HEK293 (cell line): ENCODE measurements at regions not wholly inside any gene's neighbourhood (a gene's known extent, or its start where the extent isn't known, plus 50 kb on each side); places are given as distances from the start of the nearest gene placed in this dataset.

Source experiments
- CTCF ChIA-PET: fragments of 350-600 bp; formaldehyde crosslinking; extraction: SDS; loops from one replicate; lab custom pipeline; 2021; ENCODE audit warnings: antibody characterized with exemption; lab: Yijun Ruan, JAX
- POLR2A ChIA-PET: fragments of 300-600 bp; formaldehyde crosslinking; extraction: SDS; loops from one replicate; lab custom pipeline; 2020; ENCODE audit warnings: antibody characterized with exemption, inconsistent platforms; lab: Yijun Ruan, JAX
- H3K27ac ChIP-seq: fragments of 200-500 bp; sonication (Bioruptor generic); 2 replicates; pipeline ENCODE4 v1.5.1; 2014; ENCODE audit warnings: low read depth, low read length, control low read depth, inconsistent platforms; ENCODE audit errors: extremely low read depth
- H3K36me3 ChIP-seq, 2 experiments: fragments of 200-500 bp in 1 of 2; sonication (Bioruptor generic) in 1 of 2; 1 replicate in 1 of 2; 2 replicates in 1 of 2; pipeline ENCODE4 v1.5.1; 2014 to 2017; ENCODE audit warnings: inconsistent platforms in 2 of 2, low read length in 2 of 2; ENCODE audit not compliant: control insufficient read depth in 2 of 2, insufficient read depth in 1 of 2
- H3K4me1 ChIP-seq: fragments of 200-500 bp; sonication (Bioruptor generic); 2 replicates; pipeline ENCODE4 v1.5.1; 2014; ENCODE audit warnings: mild to moderate bottlenecking, low read length, inconsistent platforms; ENCODE audit not compliant: control insufficient read depth, insufficient read depth
- H3K4me3 ChIP-seq: 2 replicates; pipeline ENCODE4 v1.5.1; 2011; ENCODE audit warnings: low read depth, mild to moderate bottlenecking, control low read depth, low read length, moderate library complexity
- H3K9me3 ChIP-seq: fragments of 200-500 bp; sonication (Bioruptor generic); 2 replicates; pipeline ENCODE4 v1.5.1; 2014; ENCODE audit warnings: low read depth, low read length, inconsistent platforms; ENCODE audit not compliant: control insufficient read depth, insufficient read depth
- GLI4 ChIP-seq: fragments of 450-650 bp; formaldehyde crosslinking; IDR thresholded peaks from 2 replicates; pipeline ENCODE4 v1.5.1; 2016; ENCODE audit warnings: missing biosample characterization, missing genetic modification characterization
- GLIS1 ChIP-seq: fragments of 450-650 bp; formaldehyde crosslinking; IDR thresholded peaks from 2 replicates; pipeline ENCODE4 v1.5.1; 2016; ENCODE audit warnings: missing biosample characterization, missing genetic modification characterization
- KLF1 ChIP-seq: fragments of 450-650 bp; formaldehyde crosslinking; IDR thresholded peaks from 2 replicates; pipeline ENCODE4 v1.5.1; 2016; ENCODE audit warnings: missing biosample characterization, missing genetic modification characterization
- MZF1 ChIP-seq: fragments of 450-650 bp; formaldehyde crosslinking; IDR thresholded peaks from 2 replicates; pipeline ENCODE4 v1.5.1; 2017; ENCODE audit warnings: missing biosample characterization, missing genetic modification characterization, borderline replicate concordance
- OSR2 ChIP-seq: fragments of 450-650 bp; formaldehyde crosslinking; IDR thresholded peaks from 2 replicates; pipeline ENCODE4 v1.5.1; 2016; ENCODE audit warnings: missing biosample characterization, missing genetic modification characterization
- SCRT2 ChIP-seq: fragments of 450-650 bp; formaldehyde crosslinking; IDR thresholded peaks from 2 replicates; pipeline ENCODE4 v1.5.1; 2016; ENCODE audit warnings: missing biosample characterization, missing genetic modification characterization
- ZFHX2 ChIP-seq: fragments of 450-650 bp; formaldehyde crosslinking; conservative IDR thresholded peaks from 2 replicates; pipeline ENCODE4 v1.5.1; 2016; ENCODE audit warnings: missing biosample characterization, missing genetic modification characterization
- ZFP69B ChIP-seq: fragments of 450-650 bp; formaldehyde crosslinking; IDR thresholded peaks from 2 replicates; pipeline ENCODE4 v1.5.1; 2016; ENCODE audit warnings: missing biosample characterization, missing genetic modification characterization
- ZIC2 ChIP-seq: fragments of 450-650 bp; formaldehyde crosslinking; IDR thresholded peaks from 2 replicates; pipeline ENCODE4 v1.5.1; 2016; ENCODE audit warnings: missing biosample characterization, missing genetic modification characterization
- ZNF19 ChIP-seq: fragments of 450-650 bp; formaldehyde crosslinking; IDR thresholded peaks from 2 replicates; pipeline ENCODE4; 2016; ENCODE audit warnings: missing biosample characterization, missing genetic modification characterization, low read depth
- ZNF266 ChIP-seq: fragments of 450-650 bp; formaldehyde crosslinking; IDR thresholded peaks from 2 replicates; pipeline ENCODE4 v1.5.1; 2016; ENCODE audit warnings: missing biosample characterization, missing genetic modification characterization, low read depth
- ZNF596 ChIP-seq: fragments of 450-650 bp; IDR thresholded peaks from 2 replicates; pipeline ENCODE4 v1.5.0; 2018; ENCODE audit warnings: missing biosample characterization, mild to moderate bottlenecking, missing genetic modification characterization, moderate library complexity
- ZNF610 ChIP-seq: fragments of 450-650 bp; formaldehyde crosslinking; IDR thresholded peaks from 2 replicates; pipeline ENCODE4 v1.5.1; 2016; ENCODE audit warnings: missing biosample characterization, missing genetic modification characterization, borderline replicate concordance
- TF ChIP-seq, protein P1 (sequence below): fragments of 450-650 bp; formaldehyde crosslinking; IDR thresholded peaks from 2 replicates; pipeline ENCODE4 v1.5.1; 2016; ENCODE audit warnings: missing biosample characterization, missing genetic modification characterization, low read depth
- TF ChIP-seq, protein P2 (sequence below): fragments of 450-650 bp; formaldehyde crosslinking; IDR thresholded peaks from 2 replicates; pipeline ENCODE4 v1.5.1; 2016; ENCODE audit warnings: missing biosample characterization, missing genetic modification characterization

DNA sequence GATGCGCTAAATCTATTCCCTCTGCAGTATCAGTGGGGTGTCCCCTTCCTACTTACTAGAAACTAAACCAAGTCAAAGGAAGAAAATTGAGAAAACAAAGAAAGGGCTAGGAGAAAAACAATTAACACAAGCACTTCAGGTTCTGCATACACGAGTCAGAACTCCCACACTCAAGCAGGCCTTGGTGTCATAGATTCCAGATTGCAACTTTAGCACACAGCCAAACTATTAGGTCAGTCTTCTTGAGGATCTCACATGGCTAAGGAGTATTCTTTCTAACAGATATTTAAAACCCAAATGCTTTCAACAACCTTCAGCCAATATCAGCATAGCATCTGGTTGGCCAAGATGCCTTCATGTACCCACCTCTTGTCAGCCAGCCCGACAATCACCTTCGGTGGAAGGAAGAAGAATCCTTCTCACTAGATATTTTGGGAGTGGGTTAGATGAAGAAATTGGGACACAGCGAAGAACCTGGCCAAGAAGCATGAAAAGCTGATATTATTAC, 340.0 kb downstream of the VPS13C start:
- TF ChIP-seq GLI4 (tag by site-specific recombination) = no peak
- Histone ChIP-seq H3K9me3 (no peaks in the 10 kb centered on the region), H3K4me3 (no peak overlapping the region), H3K4me1 (0 out of 2 replicates have a peak, but pooled peaks cover under 1% of the 10 kb centered on the region), H3K36me3 (no peaks in the 10 kb centered on the region), H3K27ac (no peak overlapping the region)
- CTCF ChIA-PET = no interaction called here
- POLR2A ChIA-PET = no interaction called here

DNA sequence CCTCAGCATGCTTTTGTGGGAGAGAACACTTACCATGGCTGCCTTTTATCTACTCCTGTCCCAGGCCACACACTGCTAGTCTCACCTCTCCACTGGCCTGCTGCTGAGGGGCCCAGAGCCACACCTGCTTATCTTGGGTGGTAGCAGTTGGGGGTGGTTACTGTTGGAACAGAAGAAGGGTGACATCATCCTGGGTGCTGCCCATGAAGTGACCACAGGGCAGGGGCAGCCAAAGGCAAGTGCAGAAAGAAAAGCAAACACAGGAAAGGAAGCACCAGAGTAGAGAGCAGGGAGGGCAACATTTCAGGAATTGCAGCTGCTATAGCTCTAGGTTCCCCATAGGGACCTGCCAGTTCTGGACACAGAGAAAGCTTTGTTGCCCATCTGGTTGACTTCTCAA, 345.2 kb downstream of the VPS13C start:
- ChIA-PET POLR2A (no interaction called here), CTCF (interaction anchor here (0.8 kb wide), 1 partner anchor 117 kb away, joined by 3 read pairs; no protein-coding TSS in a partner anchor)
- no peak overlapping the region for H3K4me3 ChIP-seq

DNA sequence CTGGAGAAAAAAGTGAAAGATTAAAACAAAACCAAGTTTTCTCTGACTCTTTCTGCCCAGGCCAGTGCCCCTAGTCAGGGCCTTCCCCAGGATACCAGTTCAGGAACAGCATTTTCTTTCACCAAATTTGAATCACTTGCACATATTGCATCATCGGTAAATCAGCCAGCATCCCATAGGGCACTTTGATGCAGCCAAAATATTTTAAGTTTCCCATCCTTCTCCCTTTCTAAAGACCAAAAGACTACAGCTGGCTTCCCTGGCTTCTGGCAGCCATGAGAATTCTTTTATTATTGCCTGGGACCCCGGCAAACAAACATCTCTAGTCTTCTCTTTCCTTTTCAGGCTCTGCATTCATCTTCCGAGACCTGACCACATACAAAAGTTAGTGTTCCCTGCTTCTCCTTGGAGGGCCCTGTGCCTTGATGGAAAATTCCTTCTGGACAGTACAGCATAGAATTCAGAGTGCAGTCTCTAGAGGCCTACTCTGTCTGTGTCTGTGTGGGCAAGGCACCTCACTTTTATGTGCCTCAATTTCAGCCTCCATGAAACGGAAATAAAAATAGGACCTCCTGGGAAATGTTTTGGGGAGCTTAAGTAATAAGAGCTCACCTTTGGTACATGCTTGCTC, 348.0 kb downstream of the VPS13C start:
- POLR2A ChIA-PET = no interaction called here

More for the DNA sequence above, 345.2 kb downstream of the VPS13C start:
- Histone ChIP-seq H3K9me3 (no peaks in the 10 kb centered on the region), H3K27ac (no peak overlapping the region), H3K4me1 (0 out of 2 replicates have a peak, but pooled peaks cover 2% of the 10 kb centered on the region), H3K36me3 (no peaks in the 10 kb centered on the region)
- TF ChIP-seq ZNF596 (tag by site-specific recombination) (no peak), ZNF610 (no peak), ZIC2 (peak; percentile 92), KLF1 (tag by site-specific recombination) (peak; percentile 65; the same call in 1 of the 2 replicates), GLIS1 (tag by site-specific recombination) (peak; percentile 23; the same call in 1 of the 2 replicates), SCRT2 (no peak), OSR2 (0 out of 2 replicates have a peak, but pooled peaks have one; percentile 19), ZFHX2 (tag by site-specific recombination) (0 out of 2 replicates have a peak, but pooled peaks have one; percentile 35)
- TF ChIP-seq, protein P1, sequence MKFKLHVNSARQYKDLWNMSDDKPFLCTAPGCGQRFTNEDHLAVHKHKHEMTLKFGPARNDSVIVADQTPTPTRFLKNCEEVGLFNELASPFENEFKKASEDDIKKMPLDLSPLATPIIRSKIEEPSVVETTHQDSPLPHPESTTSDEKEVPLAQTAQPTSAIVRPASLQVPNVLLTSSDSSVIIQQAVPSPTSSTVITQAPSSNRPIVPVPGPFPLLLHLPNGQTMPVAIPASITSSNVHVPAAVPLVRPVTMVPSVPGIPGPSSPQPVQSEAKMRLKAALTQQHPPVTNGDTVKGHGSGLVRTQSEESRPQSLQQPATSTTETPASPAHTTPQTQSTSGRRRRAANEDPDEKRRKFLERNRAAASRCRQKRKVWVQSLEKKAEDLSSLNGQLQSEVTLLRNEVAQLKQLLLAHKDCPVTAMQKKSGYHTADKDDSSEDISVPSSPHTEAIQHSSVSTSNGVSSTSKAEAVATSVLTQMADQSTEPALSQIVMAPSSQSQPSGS (tag by site-specific recombination) = 0 out of 2 replicates have a peak, but pooled peaks have one; percentile 15
- TF ChIP-seq, all 188 proteins: peak for 6

DNA sequence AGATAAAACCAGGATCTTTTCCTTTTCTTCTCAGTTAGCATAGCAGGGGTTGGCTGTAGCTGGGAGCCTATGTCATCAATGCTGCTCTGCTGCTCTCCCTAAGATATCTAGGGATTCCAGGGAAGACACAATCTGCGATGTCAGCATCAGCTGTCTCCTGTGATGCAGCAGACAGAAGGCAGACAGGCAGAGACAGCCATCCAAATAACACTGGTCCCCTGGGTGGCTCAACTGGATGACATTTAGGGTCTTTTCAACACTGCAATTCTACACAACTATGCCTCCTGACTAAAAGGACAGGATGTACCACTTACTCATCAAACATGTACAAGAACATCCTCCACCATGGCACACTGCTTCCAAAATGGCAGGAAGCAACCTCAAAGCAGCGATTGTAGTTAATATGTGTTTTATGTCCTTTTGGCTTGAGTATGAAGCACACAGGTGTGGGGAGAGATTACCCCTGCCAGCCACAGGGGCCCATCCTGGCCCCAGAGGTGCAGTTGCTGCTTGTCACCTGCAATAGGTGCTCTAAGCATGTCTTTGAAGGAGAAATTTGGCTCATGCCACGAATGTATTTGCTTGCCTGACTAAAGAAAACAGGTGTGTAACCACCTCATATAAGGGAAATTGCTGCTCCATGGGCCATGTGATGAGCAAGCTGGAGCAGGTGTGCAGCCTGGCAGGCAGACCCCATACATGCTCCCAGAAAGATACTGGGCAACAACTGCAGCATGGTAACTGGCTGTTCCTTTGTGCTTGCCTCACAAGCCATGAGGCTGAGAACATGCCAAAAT, 357.8 kb downstream of the VPS13C start:
- Histone ChIP-seq H3K4me1 (no peaks in the 10 kb centered on the region), H3K9me3 (no peaks in the 10 kb centered on the region), H3K27ac (no peak overlapping the region), H3K4me3 (no peak overlapping the region), H3K36me3 (no peaks in the 10 kb centered on the region)
- CTCF ChIA-PET = no interaction called here
- TF ChIP-seq, protein P2, sequence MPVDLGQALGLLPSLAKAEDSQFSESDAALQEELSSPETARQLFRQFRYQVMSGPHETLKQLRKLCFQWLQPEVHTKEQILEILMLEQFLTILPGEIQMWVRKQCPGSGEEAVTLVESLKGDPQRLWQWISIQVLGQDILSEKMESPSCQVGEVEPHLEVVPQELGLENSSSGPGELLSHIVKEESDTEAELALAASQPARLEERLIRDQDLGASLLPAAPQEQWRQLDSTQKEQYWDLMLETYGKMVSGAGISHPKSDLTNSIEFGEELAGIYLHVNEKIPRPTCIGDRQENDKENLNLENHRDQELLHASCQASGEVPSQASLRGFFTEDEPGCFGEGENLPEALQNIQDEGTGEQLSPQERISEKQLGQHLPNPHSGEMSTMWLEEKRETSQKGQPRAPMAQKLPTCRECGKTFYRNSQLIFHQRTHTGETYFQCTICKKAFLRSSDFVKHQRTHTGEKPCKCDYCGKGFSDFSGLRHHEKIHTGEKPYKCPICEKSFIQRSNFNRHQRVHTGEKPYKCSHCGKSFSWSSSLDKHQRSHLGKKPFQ (tag by site-specific recombination) = no peak
- no peak for TF ChIP-seq ZFP69B
- POLR2A ChIA-PET = no interaction called here

More for the DNA sequence above, 348.0 kb downstream of the VPS13C start:
- no peaks in the 10 kb centered on the region for H3K9me3 ChIP-seq
- H3K4me1 ChIP-seq = 0 out of 2 replicates have a peak, but pooled peaks cover 2% of the 10 kb centered on the region
- no peak overlapping the region for H3K27ac ChIP-seq
- no peaks in the 10 kb centered on the region for H3K36me3 ChIP-seq
- H3K4me3 ChIP-seq = no peak overlapping the region
- TF ChIP-seq ZNF19 (tag by site-specific recombination) = no peak
- TF ChIP-seq MZF1 = no peak
- TF ChIP-seq ZNF266 = no peak
- CTCF ChIA-PET = no interaction called here
